Keratinocyte (primary cell): ENCODE measurements at regions not wholly inside any gene's neighbourhood (a gene's known extent, or its start where the extent isn't known, plus 50 kb on each side); places are given as distances from the start of the nearest gene placed in this dataset.

Source experiments
- DNase-seq: peaks from one replicate; pipeline ENCODE4 v3.0.0-alpha.2; 2011; ENCODE audit warnings: low read depth, missing footprints, low spot score
- FAIRE-seq: peaks from 2 replicates; lab custom pipeline; 2011; peaks lifted over from hg19 to GRCh38; lab: Jason Lieb, UNC
- H2AFZ ChIP-seq: 2 replicates; pipeline ENCODE4 v1.6.0; 2012; ENCODE audit warnings: low read length, control low read depth, inconsistent platforms; ENCODE audit not compliant: control insufficient read depth
- H3K27ac ChIP-seq: 2 replicates; pipeline ENCODE4 v1.5.1; 2011; ENCODE audit warnings: low read length; ENCODE audit not compliant: control insufficient read depth, insufficient read depth
- H3K27me3 ChIP-seq: 3 replicates; pipeline ENCODE4 v1.6.0; 2011; ENCODE audit warnings: low read length; ENCODE audit not compliant: control insufficient read depth, insufficient read depth; ENCODE audit errors: extremely low read depth
- H3K36me3 ChIP-seq, 2 experiments: 2 replicates in 1 of 2; 3 replicates in 1 of 2; pipeline ENCODE4 v1.5.1; 2011; ENCODE audit warnings: low read length in 2 of 2, mild to moderate bottlenecking in 1 of 2; ENCODE audit not compliant: control insufficient read depth in 2 of 2, insufficient read depth in 2 of 2; ENCODE audit errors: extremely low read depth in 1 of 2
- H3K4me1 ChIP-seq: 3 replicates; pipeline ENCODE4 v1.5.1; 2011; ENCODE audit warnings: low read length; ENCODE audit not compliant: control insufficient read depth, insufficient read depth; ENCODE audit errors: extremely low read depth
- H3K4me2 ChIP-seq: 3 replicates; pipeline ENCODE4 v1.6.0; 2011; ENCODE audit warnings: low read depth, low read length; ENCODE audit not compliant: control insufficient read depth, insufficient read depth; ENCODE audit errors: extremely low read depth
- H3K4me3 ChIP-seq, 3 experiments: fragments of 200-600 bp in 1 of 3; sonication (generic) in 1 of 3; 2 replicates in 2 of 3; 3 replicates in 1 of 3; pipeline ENCODE4 v1.5.1; 2011 to 2016; ENCODE audit warnings: low read length in 3 of 3, mild to moderate bottlenecking in 3 of 3, control low read depth in 2 of 3, inconsistent platforms in 1 of 3, low read depth in 1 of 3, mixed read lengths in 1 of 3, mixed run types in 1 of 3, moderate library complexity in 1 of 3; ENCODE audit not compliant: control insufficient read depth in 2 of 3, insufficient read depth in 2 of 3; ENCODE audit errors: extremely low read depth in 1 of 3
- H3K79me2 ChIP-seq: 2 replicates; pipeline ENCODE4 v1.6.0; 2012; ENCODE audit warnings: low read length; ENCODE audit not compliant: control insufficient read depth, insufficient read depth
- H3K9ac ChIP-seq: 3 replicates; pipeline ENCODE4 v1.6.0; 2011; ENCODE audit warnings: low read length; ENCODE audit not compliant: control insufficient read depth, insufficient read depth; ENCODE audit errors: extremely low read depth
- H3K9me1 ChIP-seq: 3 replicates; pipeline ENCODE4 v1.6.0; 2011; ENCODE audit warnings: low read length; ENCODE audit not compliant: control insufficient read depth, insufficient read depth; ENCODE audit errors: extremely low read depth
- H3K9me3 ChIP-seq: 2 replicates; pipeline ENCODE4 v1.5.1; 2012; ENCODE audit warnings: low read depth, low read length; ENCODE audit not compliant: control insufficient read depth
- H4K20me1 ChIP-seq: 3 replicates; pipeline ENCODE4 v1.6.0; 2011; ENCODE audit warnings: low read length; ENCODE audit not compliant: control insufficient read depth, insufficient read depth; ENCODE audit errors: extremely low read depth
- CTCF ChIP-seq, 3 experiments: IDR thresholded peaks in 1 of 3; conservative IDR thresholded peaks in 1 of 3; optimal IDR thresholded peaks in 1 of 3; 2 replicates in 2 of 3; 3 replicates in 1 of 3; pipeline versions ENCODE3 to v1.5.1; 2011; ENCODE audit warnings: low read length in 3 of 3, mild to moderate bottlenecking in 3 of 3, moderate library complexity in 2 of 3, control low read depth in 1 of 3, inconsistent platforms in 1 of 3; ENCODE audit not compliant: insufficient read depth in 2 of 3; ENCODE audit errors: extremely low read depth in 1 of 3
- EZH2 ChIP-seq: IDR thresholded peaks from one replicate; pipeline ENCODE4 v1.6.1; 2012; ENCODE audit warnings: inconsistent platforms, mild to moderate bottlenecking, low read length, moderate library complexity
- dilution Hi-C: fragments of 300-500 bp; cut with MboI; formaldehyde crosslinking; loops from one replicate; pipeline ENCODE4 v1.7.0; 2020; ENCODE audit warnings: low sequenced_read_pairs; ENCODE audit not compliant: extremely low pct_ligation_motif_present

DNA sequence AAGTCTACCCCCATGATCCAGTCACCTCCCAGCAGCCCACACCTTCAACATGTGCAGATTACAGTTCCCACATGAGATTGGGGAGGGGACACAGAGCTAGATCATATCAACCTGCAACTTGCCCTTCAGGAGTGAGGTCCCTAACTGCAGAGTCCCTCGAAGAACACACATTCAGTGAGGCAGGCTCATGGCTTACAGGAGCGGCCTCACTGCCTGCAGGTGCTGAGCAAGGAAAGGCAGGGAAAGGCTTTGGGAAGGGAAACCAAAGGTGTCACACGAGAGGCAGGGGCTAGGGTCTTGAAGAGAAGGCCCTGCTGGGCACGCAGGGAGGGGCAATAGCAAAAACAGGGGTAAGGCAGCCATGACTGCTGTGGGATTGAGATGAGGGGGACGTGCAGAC lies 182.4 kb upstream of the CHRNA7 start:
- Histone ChIP-seq H3K9me1 (no peaks in the 10 kb centered on the region), H3K4me2 (no peak overlapping the region), H3K79me2 (no peaks in the 10 kb centered on the region), H3K4me3 (no peak overlapping the region), H4K20me1 (no peaks in the 10 kb centered on the region), H3K36me3 (no peaks in the 10 kb centered on the region), H3K9me3 (no peaks in the 10 kb centered on the region), H2AFZ (no peak overlapping the region), H3K4me1 (no peaks in the 10 kb centered on the region), H3K27me3 (no peaks in the 10 kb centered on the region), H3K9ac (no peak overlapping the region), H3K27ac (no peak overlapping the region)
- dilution Hi-C loops: no loop called here
- DNase-seq: no peak
- FAIRE-seq: no peak
- TF ChIP-seq CTCF (optimal IDR thresholded peaks at IDR 0.05 in 1 of 3, IDR thresholded peaks at IDR 0.05 in 1 of 3, conservative IDR thresholded peaks at IDR 0.05 in 1 of 3; ENCODE audit: extremely low read depth in 1 of 3, insufficient read depth in 2 of 3, low read length in 3 of 3) (no peak), EZH2 (no peak)

DNA sequence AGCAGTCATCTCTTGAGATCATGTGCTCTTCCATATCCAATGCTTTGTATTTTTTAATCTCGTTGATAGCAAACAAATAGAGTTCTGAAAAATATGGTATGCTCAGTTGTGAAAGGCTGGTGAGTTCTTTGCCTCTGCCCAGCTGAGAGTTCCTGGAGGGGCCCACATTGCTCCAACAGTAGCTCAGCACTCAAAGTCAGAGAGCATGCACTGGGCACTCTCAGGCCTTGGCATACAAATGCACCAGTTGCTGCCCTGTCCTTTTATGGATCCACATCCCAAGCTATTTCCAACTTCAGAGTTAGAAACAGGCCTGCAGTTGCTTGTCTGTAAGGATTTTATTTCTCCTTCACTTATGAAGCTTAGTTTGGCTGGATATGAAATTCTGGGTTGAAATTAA lies 181.7 kb upstream of the CHRNA7 start:
- Histone ChIP-seq H3K9me1 (no peaks in the 10 kb centered on the region), H3K4me1 (no peaks in the 10 kb centered on the region), H3K4me3 (no peak overlapping the region), H3K27me3 (no peaks in the 10 kb centered on the region), H4K20me1 (no peaks in the 10 kb centered on the region), H2AFZ (no peak overlapping the region), H3K9ac (no peak overlapping the region), H3K9me3 (no peaks in the 10 kb centered on the region), H3K4me2 (no peak overlapping the region), H3K79me2 (no peaks in the 10 kb centered on the region), H3K27ac (no peak overlapping the region), H3K36me3 (no peaks in the 10 kb centered on the region)
- no peak for DNase-seq
- dilution Hi-C loops: no loop called here
- no peak for FAIRE-seq
- TF ChIP-seq CTCF (optimal IDR thresholded peaks at IDR 0.05 in 1 of 3, IDR thresholded peaks at IDR 0.05 in 1 of 3, conservative IDR thresholded peaks at IDR 0.05 in 1 of 3; ENCODE audit: extremely low read depth in 1 of 3, insufficient read depth in 2 of 3, low read length in 3 of 3) (no peak), EZH2 (no peak)
